NCI-H1092 (cell line): ENCODE measurements at regions not wholly inside any gene's neighbourhood (a gene's known extent, or its start where the extent isn't known, plus 50 kb on each side); places are given as distances from the start of the nearest gene placed in this dataset.

Source experiments
- DNase-seq: peaks from one replicate; lab custom pipeline; 2025; lab: John Stamatoyannopoulos, UW

DNA sequence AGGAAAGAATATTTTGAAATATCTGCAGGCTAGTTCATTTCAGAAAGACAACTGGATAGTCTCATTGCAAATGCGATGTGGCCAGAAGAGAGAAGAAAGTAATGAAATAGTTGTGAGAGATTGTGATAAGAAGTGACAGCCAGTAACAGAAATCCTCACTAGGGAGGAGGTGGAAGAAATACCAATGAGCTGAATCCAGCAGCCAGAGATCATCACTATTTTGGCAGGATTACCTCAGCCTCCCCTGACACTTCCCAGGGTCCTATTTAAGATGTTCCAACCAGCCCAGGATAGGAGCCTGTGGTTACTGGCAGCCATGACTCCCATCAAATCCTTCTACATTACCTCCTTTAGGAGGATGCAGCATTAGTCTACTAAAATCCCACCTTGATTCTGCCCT lies 76.7 kb upstream of the ARHGAP24 start:
- DNase-seq, result no peak

DNA sequence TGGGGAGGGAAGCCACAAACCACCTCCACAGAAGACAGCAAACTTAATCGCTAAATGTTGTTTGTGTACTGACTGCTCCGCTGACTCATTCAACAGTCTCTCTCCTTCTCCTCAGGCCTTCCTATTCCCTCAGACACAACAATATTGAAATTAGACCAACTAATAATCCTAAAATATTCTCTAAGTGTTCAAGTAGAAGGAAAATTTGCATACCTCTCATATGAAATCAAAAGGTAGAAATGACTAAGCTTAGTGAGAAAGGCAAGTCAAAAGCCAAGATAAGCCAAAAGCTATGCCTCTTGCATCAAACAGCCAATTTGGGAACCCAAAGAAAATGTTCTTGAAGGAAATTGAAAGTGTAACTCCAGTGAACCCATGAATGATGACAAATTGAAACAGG lies 75.7 kb upstream of the ARHGAP24 start:
- no peak for DNase-seq

DNA sequence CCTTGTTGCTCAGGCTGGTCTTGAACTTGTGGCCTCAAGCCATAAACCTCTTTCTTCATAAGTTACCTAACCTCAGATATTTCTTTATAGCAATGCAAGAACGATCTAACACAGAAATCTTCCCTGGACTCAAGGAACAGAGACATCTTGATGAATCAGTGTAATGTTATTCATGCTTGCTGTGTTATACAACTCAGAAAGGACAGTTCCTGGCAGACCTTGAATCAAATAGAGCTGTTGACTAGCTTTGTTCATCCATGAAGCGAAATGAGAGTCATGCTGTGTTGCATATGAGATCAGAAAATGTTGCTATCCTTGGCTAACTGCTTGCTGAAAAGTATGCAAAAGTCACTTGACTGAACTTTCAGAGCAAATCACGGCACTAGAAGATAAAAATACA lies 72.6 kb upstream of the ARHGAP24 start:
- no peak for DNase-seq

DNA sequence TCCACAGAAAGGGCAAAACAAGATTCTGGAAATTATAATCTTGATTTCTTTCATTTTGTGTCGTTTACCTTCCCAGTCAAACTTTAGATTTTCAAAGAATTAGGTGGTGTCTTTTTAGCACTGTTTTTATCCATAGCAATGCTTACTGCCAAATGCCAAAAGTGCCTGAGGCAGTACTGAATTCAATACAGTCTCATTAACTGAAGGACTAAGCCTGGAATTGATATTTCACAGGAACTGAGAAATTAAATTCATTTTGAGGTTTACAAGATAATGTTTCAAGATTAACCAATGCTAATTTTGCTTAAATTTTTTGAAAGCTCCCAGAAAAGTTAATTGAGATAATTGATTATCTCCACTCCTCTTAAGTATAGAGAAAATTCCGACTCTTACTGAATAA lies 68.8 kb upstream of the ARHGAP24 start:
- no peak for DNase-seq

DNA sequence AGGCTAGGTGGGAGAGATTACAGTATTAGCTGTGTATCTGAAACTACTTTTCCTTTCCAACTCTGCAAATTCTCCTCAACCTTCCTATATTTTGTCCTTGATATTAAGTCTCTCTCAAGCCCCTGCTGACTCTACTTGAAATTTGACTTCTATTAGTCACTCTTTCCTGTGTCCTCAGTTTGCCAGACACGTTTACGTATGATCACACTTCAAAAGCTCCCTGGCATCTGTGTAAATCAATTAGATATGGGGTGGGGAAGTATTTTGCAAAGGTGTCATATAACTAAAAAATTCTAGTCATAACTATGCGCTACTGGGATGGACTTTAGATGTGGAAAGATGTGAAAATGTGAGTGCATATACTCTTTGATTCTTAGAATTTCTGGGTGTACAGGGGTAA lies 67.4 kb upstream of the ARHGAP24 start:
- DNase-seq, result no peak

DNA sequence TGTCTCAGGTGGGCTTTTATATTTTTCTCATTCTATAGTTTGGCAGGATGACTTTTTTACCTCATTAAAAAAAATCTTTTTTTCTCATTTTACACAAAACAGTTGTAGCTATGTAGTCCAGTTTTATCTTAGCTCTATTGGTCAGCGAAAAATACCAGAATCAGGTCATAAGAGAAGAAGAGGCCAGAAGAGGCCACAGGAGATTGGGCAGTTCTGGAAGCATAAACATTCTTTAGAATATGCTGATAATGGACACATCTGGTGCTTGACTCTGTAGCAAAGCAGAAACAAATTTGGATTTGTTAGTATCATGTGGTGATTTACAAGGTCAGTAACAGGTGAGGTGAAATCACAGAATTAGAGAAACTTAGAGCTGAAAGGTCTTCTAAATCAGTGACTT lies 66.6 kb upstream of the ARHGAP24 start:
- DNase-seq, result no peak

DNA sequence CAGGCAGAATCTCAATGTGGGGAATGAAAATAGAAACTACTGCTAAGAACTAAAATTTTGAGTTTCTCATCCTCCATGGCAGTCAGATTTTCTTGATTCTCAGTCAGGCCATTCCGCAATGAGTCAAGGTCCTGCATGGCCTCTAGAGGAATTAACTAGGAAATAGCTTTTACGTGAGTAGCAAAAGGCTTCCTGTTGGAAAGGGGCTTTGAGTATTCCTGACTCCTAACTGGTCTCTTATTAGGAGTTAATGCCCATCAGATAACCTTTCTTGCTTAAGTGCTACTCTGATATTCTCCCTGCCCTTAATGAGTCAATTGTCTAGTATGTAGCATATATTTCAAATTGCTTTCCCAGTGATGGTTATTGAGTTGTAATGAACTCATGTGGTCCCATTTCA lies 65.7 kb upstream of the ARHGAP24 start:
- DNase-seq, result no peak

DNA sequence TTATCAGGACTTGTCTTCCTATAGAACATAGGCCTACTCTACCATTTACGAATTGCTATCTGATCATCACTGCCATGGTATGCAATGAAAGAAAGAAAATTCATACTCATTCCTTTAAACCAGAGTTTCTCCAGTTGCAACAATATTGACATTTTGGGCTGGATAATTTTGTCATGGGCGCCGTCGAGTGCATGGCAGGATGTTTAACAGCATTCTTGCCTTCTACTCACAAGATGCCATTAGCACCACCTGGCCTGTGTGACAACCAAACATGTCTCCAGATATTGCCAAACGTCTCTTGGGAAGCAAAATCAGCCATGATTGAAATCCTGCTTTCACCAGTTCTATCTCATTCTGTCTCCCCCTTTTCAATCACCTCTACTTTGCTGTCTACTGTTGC lies 63.6 kb upstream of the ARHGAP24 start:
- DNase-seq, result no peak

DNA sequence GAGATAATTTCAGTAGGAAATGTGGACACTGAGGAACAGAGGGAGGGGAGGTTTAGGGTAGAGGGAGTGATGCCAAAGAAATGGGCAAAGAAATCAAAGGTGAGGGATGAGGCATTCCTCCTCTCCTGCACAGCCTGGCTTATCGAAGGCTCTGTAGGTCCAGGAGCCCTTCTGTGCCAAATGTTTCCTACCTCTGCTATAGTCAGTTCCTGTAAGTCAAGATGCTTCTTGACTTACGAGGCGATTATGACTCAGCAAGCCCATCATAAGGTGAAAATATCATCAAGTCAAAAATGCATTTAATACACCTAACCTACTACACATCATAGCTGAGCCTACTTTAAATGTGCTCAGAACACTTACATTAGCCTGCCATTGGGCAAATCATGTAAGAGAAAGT lies 60.0 kb upstream of the ARHGAP24 start:
- DNase-seq, result no peak

DNA sequence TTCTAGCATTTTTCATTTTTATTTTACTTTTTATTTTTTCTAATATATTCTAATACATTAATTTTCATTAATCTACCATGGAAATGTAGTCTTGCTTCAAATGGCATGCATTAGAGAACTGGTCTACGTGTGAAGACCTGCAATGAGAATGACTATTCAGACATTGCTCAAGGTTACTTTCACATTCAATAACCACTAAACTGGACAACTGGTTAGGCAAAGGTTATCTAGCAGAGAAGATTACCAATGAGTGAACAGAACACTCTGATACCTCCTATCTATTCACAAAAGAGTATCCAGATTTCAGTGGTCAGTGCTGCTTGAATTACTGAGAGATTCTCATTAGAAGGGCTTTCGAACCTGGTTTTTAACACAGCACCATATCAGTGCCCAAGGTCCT lies 58.9 kb upstream of the ARHGAP24 start:
- DNase-seq, result no peak

DNA sequence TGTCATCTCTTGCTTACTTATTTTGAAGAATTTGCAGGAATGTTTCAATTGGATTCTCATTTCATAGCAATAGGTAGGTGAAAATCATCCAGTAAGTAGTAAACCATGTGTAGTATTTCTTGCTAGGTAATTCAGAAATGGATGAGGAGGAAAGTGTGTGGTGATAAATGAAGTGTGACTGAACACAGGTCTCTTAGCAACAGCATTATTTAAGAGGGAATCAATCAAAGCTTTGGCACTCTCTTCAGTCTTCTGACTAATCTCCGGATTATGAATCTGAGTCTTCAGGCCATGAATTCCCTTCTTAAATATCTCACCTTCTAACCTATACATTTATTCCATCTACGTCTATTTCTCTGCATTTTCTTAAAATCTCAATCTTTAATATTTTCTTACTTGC lies 55.8 kb upstream of the ARHGAP24 start:
- no peak for DNase-seq

DNA sequence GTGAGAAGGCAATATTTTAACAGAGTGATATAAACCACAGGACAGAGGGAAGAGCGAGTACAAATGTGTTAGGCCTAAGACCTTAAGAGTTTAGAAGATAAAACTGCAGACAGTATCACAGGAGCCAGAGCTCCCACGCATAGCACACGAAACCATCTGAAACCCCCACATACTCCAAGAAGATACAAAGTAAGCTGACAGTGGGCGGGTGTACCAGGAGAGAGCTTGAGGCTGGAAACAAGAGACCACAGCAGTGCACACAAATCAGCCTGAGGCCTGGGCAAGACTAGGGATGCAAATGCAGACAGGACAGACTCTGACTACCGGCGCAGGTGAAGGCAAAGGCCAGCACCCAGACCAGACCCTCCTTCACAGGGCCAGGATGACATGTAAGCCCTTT lies 54.1 kb upstream of the ARHGAP24 start:
- DNase-seq, result no peak

DNA sequence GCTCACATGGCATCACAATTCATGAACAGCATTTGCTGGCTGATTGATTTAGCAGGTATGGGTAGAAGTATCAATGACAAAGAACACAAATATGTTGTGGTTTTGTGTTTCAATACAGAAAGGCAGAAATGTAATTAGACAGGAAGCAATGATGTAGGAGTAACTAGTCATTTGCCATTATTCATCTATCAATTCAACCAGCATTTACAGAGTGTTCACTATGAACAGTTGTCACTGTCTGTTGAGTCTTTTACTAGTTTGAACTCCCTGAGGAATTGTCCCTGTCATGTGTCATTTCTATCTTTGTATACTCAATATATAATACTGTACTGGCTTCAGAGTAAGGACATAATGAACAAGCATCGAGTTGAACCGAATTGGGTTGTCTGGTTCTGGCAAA lies 51.5 kb upstream of the ARHGAP24 start:
- DNase-seq, result no peak
